CD8-positive, alpha-beta memory T cell (primary cell): ENCODE measurements at regions not wholly inside any gene's neighbourhood (a gene's known extent, or its start where the extent isn't known, plus 50 kb on each side); places are given as distances from the start of the nearest gene placed in this dataset.

Source experiments
- CTCF ChIA-PET: fragments of 350-600 bp; sonication (Branson Sonifier 250); formaldehyde crosslinking; loops from one replicate; lab custom pipeline; 2021; ENCODE audit warnings: antibody characterized with exemption; lab: Charles Lee
- POLR2A ChIA-PET: fragments of 350-600 bp; sonication (Branson Sonifier 250); formaldehyde crosslinking; loops from one replicate; lab custom pipeline; 2021; ENCODE audit warnings: antibody characterized with exemption; lab: Charles Lee
- DNase-seq, 5 donors: peaks; one replicate each; pipeline versions ENCODE4 v3.0.0 to v3.0.0-alpha.2; 2020 to 2022; ENCODE audit warnings: mixed read lengths in 1 of 5
- H3K27ac ChIP-seq: one replicate; pipeline ENCODE4 v1.7.0; 2013; ENCODE audit warnings: low read depth, mild to moderate bottlenecking, low read length, moderate library complexity
- H3K27me3 ChIP-seq: 2 replicates; pipeline ENCODE4 v1.7.0; 2013; ENCODE audit warnings: low read length, mild to moderate bottlenecking; ENCODE audit not compliant: insufficient read depth, poor library complexity, severe bottlenecking
- H3K36me3 ChIP-seq: 2 replicates; pipeline ENCODE4 v1.7.0; 2013; ENCODE audit warnings: mild to moderate bottlenecking, low read length, moderate library complexity; ENCODE audit not compliant: insufficient read depth
- H3K4me1 ChIP-seq: 2 replicates; pipeline ENCODE4 v1.7.0; 2013; ENCODE audit warnings: mild to moderate bottlenecking, low read length, moderate library complexity; ENCODE audit not compliant: insufficient read depth
- H3K4me3 ChIP-seq: 2 replicates; pipeline ENCODE4 v1.7.0; 2013; ENCODE audit warnings: mild to moderate bottlenecking, low read length
- H3K9me3 ChIP-seq: 2 replicates; pipeline ENCODE4 v1.7.0; 2013; ENCODE audit warnings: mild to moderate bottlenecking, low read length
- H3K27ac Mint-ChIP-seq, 8 donors: one replicate each; pipeline ENCODE4 v1.8.0; 2020 to 2021; ENCODE audit warnings: mixed read lengths in 8 of 8, mild to moderate bottlenecking in 6 of 8, inconsistent platforms in 3 of 8, moderate library complexity in 3 of 8
- H3K27me3 Mint-ChIP-seq, 2 donors: one replicate each; pipeline ENCODE4 v1.8.0; 2020 to 2021; ENCODE audit warnings: mixed read lengths in 2 of 2, mild to moderate bottlenecking in 1 of 2, moderate library complexity in 1 of 2
- H3K36me3 Mint-ChIP-seq, 3 donors: one replicate each; pipeline ENCODE4 v1.8.0; 2020 to 2021; ENCODE audit warnings: mixed read lengths in 3 of 3, inconsistent platforms in 1 of 3, mild to moderate bottlenecking in 1 of 3
- H3K4me1 Mint-ChIP-seq, 3 donors: one replicate each; pipeline ENCODE4 v1.8.0; 2020 to 2021; ENCODE audit warnings: mixed read lengths in 3 of 3, inconsistent platforms in 1 of 3, mild to moderate bottlenecking in 1 of 3
- H3K4me3 Mint-ChIP-seq, 7 donors: one replicate each; pipeline ENCODE4 v1.8.0; 2020 to 2021; ENCODE audit warnings: mixed read lengths in 7 of 7, mild to moderate bottlenecking in 6 of 7, moderate library complexity in 4 of 7, inconsistent platforms in 2 of 7
- H3K9me3 Mint-ChIP-seq, 5 donors: one replicate each; pipeline ENCODE4 v1.8.0; 2020 to 2022; ENCODE audit warnings: mixed read lengths in 5 of 5, mild to moderate bottlenecking in 3 of 5, moderate library complexity in 2 of 5, inconsistent platforms in 1 of 5

GRCh38 chr2:21700644-21701043 lies 576.9 kb downstream of the TDRD15 start:
- Mint-ChIP-seq H3K4me1 (no peaks in the 10 kb centered on the region), H3K9me3 (peaks cover 0 to 9% (median 3%) of the 10 kb centered on the region in 5 donors), H3K27ac (no peak overlapping the region), H3K27me3 (no peaks in the 10 kb centered on the region), H3K36me3 (no peaks in the 10 kb centered on the region), H3K4me3 (no peak overlapping the region)
- ChIA-PET POLR2A (no interaction called here), CTCF (no interaction called here)
- no peak for DNase-seq
- Histone ChIP-seq H3K27me3 (no peaks in the 10 kb centered on the region), H3K4me3 (no peak overlapping the region), H3K9me3 (no peaks in the 10 kb centered on the region), H3K36me3 (no peaks in the 10 kb centered on the region), H3K4me1 (no peaks in the 10 kb centered on the region), H3K27ac (no peak overlapping the region)

- H3K27ac ChIP-seq = no peak overlapping the region
- no peaks in the 10 kb centered on the region for H3K9me3 ChIP-seq
- Mint-ChIP-seq H3K9me3 (peaks cover 0 to 13% (median 6%) of the 10 kb centered on the region in 5 donors), H3K27ac (no peak overlapping the region), H3K4me1 (no peaks in the 10 kb centered on the region), H3K4me3 (no peak overlapping the region), H3K27me3 (no peaks in the 10 kb centered on the region), H3K36me3 (no peaks in the 10 kb centered on the region)
- H3K36me3 ChIP-seq = no peaks in the 10 kb centered on the region
- H3K4me1 ChIP-seq = no peaks in the 10 kb centered on the region
- no peaks in the 10 kb centered on the region for H3K27me3 ChIP-seq
- no peak overlapping the region for H3K4me3 ChIP-seq
- no peak for DNase-seq
- ChIA-PET POLR2A (no interaction called here), CTCF (no interaction called here)
These were observed 586.3 kb downstream of the TDRD15 start for GRCh38 chr2:21710031-21710430.

GRCh38 chr2:21710496-21710895 lies 586.7 kb downstream of the TDRD15 start:
- CTCF ChIA-PET = no interaction called here
- POLR2A ChIA-PET = no interaction called here
- H3K27me3 Mint-ChIP-seq = no peaks in the 10 kb centered on the region

GRCh38 chr2:21715887-21716286 lies 592.1 kb downstream of the TDRD15 start:
- ChIA-PET CTCF (no interaction called here), POLR2A (no interaction called here)
- no peaks in the 10 kb centered on the region for H3K27me3 ChIP-seq
- no peak for DNase-seq
- no peak overlapping the region for H3K27ac Mint-ChIP-seq
- H3K36me3 ChIP-seq = no peaks in the 10 kb centered on the region
- peaks cover 0 to 2% (median 0%) of the 10 kb centered on the region in 3 donors for H3K36me3 Mint-ChIP-seq
- no peaks in the 10 kb centered on the region for H3K4me1 ChIP-seq
- no peak overlapping the region for H3K4me3 Mint-ChIP-seq
- no peak overlapping the region for H3K27ac ChIP-seq
- no peaks in the 10 kb centered on the region for H3K4me1 Mint-ChIP-seq
- H3K27me3 Mint-ChIP-seq = no peaks in the 10 kb centered on the region
- H3K9me3 ChIP-seq = no peaks in the 10 kb centered on the region
- H3K9me3 Mint-ChIP-seq = peaks cover 2 to 21% (median 7%) of the 10 kb centered on the region in 5 donors
- H3K4me3 ChIP-seq = no peak overlapping the region

More at GRCh38 chr2:21710496-21710895, 586.7 kb downstream of the TDRD15 start:
- Mint-ChIP-seq H3K4me3 (no peak overlapping the region), H3K27ac (no peak overlapping the region), H3K36me3 (no peaks in the 10 kb centered on the region), H3K9me3 (peaks cover 0 to 13% (median 6%) of the 10 kb centered on the region in 5 donors), H3K4me1 (no peaks in the 10 kb centered on the region)
- H3K4me3 ChIP-seq = no peak overlapping the region
- no peaks in the 10 kb centered on the region for H3K9me3 ChIP-seq
- DNase-seq = no peak
- no peaks in the 10 kb centered on the region for H3K27me3 ChIP-seq
- no peak overlapping the region for H3K27ac ChIP-seq
- no peaks in the 10 kb centered on the region for H3K36me3 ChIP-seq
- no peaks in the 10 kb centered on the region for H3K4me1 ChIP-seq

GRCh38 chr2:21727101-21727500 lies 603.3 kb downstream of the TDRD15 start:
- DNase-seq = no peak
- H3K36me3 ChIP-seq = no peaks in the 10 kb centered on the region
- H3K4me1 Mint-ChIP-seq = no peaks in the 10 kb centered on the region
- no peak overlapping the region for H3K4me3 Mint-ChIP-seq
- H3K27me3 Mint-ChIP-seq = no peaks in the 10 kb centered on the region
- no peak overlapping the region for H3K27ac ChIP-seq
- no peaks in the 10 kb centered on the region for H3K9me3 ChIP-seq
- H3K4me3 ChIP-seq = no peak overlapping the region
- ChIA-PET POLR2A (no interaction called here), CTCF (no interaction called here)
- peaks cover 3 to 26% (median 5%) of the 10 kb centered on the region in 5 donors for H3K9me3 Mint-ChIP-seq
- H3K36me3 Mint-ChIP-seq = no peaks in the 10 kb centered on the region
- H3K27ac Mint-ChIP-seq = no peak overlapping the region
- H3K27me3 ChIP-seq = no peaks in the 10 kb centered on the region
- H3K4me1 ChIP-seq = no peaks in the 10 kb centered on the region

- Mint-ChIP-seq H3K4me3 (no peak overlapping the region), H3K27me3 (no peaks in the 10 kb centered on the region), H3K9me3 (peaks cover 3 to 26% (median 4%) of the 10 kb centered on the region in 5 donors), H3K27ac (no peak overlapping the region), H3K4me1 (no peaks in the 10 kb centered on the region), H3K36me3 (no peaks in the 10 kb centered on the region)
- H3K4me3 ChIP-seq = no peak overlapping the region
- no peak overlapping the region for H3K27ac ChIP-seq
- H3K4me1 ChIP-seq = no peaks in the 10 kb centered on the region
- no peaks in the 10 kb centered on the region for H3K9me3 ChIP-seq
- ChIA-PET CTCF (no interaction called here), POLR2A (no interaction called here)
- H3K36me3 ChIP-seq = no peaks in the 10 kb centered on the region
- H3K27me3 ChIP-seq = no peaks in the 10 kb centered on the region
- no peak for DNase-seq
These were observed 604.4 kb downstream of the TDRD15 start for GRCh38 chr2:21728133-21728532.

- Mint-ChIP-seq H3K9me3 (peaks cover 5 to 29% (median 6%) of the 10 kb centered on the region in 5 donors), H3K4me3 (no peak overlapping the region)
- POLR2A ChIA-PET = no interaction called here
These were observed 606.4 kb downstream of the TDRD15 start for GRCh38 chr2:21730141-21730540.

GRCh38 chr2:21740484-21740883 lies 616.7 kb downstream of the TDRD15 start:
- Histone ChIP-seq H3K4me1 (no peaks in the 10 kb centered on the region), H3K9me3 (no peaks in the 10 kb centered on the region), H3K4me3 (no peak overlapping the region), H3K27ac (no peak overlapping the region), H3K27me3 (no peaks in the 10 kb centered on the region), H3K36me3 (no peaks in the 10 kb centered on the region)
- no peak for DNase-seq
- ChIA-PET POLR2A (no interaction called here), CTCF (no interaction called here)
- Mint-ChIP-seq H3K4me1 (no peaks in the 10 kb centered on the region), H3K27me3 (peaks cover 0 to 2% of the 10 kb centered on the region in 2 donors), H3K9me3 (peaks cover 6 to 25% (median 15%) of the 10 kb centered on the region in 5 donors), H3K4me3 (no peak overlapping the region), H3K36me3 (no peaks in the 10 kb centered on the region), H3K27ac (no peak overlapping the region)

More at GRCh38 chr2:21730141-21730540, 606.4 kb downstream of the TDRD15 start:
- Histone ChIP-seq H3K4me3 (no peak overlapping the region), H3K4me1 (no peaks in the 10 kb centered on the region), H3K27me3 (no peaks in the 10 kb centered on the region), H3K27ac (no peak overlapping the region), H3K36me3 (no peaks in the 10 kb centered on the region), H3K9me3 (no peaks in the 10 kb centered on the region)
- Mint-ChIP-seq H3K27ac (no peak overlapping the region), H3K4me1 (no peaks in the 10 kb centered on the region), H3K27me3 (no peaks in the 10 kb centered on the region), H3K36me3 (no peaks in the 10 kb centered on the region)
- CTCF ChIA-PET = no interaction called here
- no peak for DNase-seq

GRCh38 chr2:21746499-21746898 lies 622.7 kb downstream of the TDRD15 start:
- H3K9me3 ChIP-seq = no peaks in the 10 kb centered on the region
- no peak overlapping the region for H3K4me3 Mint-ChIP-seq
- no peak overlapping the region for H3K27ac ChIP-seq
- H3K4me1 ChIP-seq = no peaks in the 10 kb centered on the region
- peaks cover 3 to 34% (median 14%) of the 10 kb centered on the region in 5 donors for H3K9me3 Mint-ChIP-seq
- H3K4me1 Mint-ChIP-seq = no peaks in the 10 kb centered on the region
- H3K27ac Mint-ChIP-seq = no peak overlapping the region
- H3K27me3 ChIP-seq = no peaks in the 10 kb centered on the region
- ChIA-PET CTCF (no interaction called here), POLR2A (no interaction called here)
- no peak overlapping the region for H3K4me3 ChIP-seq
- H3K36me3 Mint-ChIP-seq = no peaks in the 10 kb centered on the region
- no peaks in the 10 kb centered on the region for H3K36me3 ChIP-seq
- H3K27me3 Mint-ChIP-seq = peaks cover 0 to 2% of the 10 kb centered on the region in 2 donors
- no peak for DNase-seq
